OCI-LY3 (cell line): ENCODE measurements at regions not wholly inside any gene's neighbourhood (a gene's known extent, or its start where the extent isn't known, plus 50 kb on each side); places are given as distances from the start of the nearest gene placed in this dataset.

Experiments used
- CTCF ChIP-seq: fragments of 200-600, 300-600 bp; sonication (generic); IDR thresholded peaks from 2 replicates; pipeline ENCODE4 v1.5.1; 2014; ENCODE audit warnings: antibody characterized with exemption, low read length, low read depth
- EZH2phosphoT487 ChIP-seq: fragments of 200-600 bp; shearing (Covaris generic); IDR thresholded peaks from 2 replicates; pipeline ENCODE4 v1.6.1; 2018; ENCODE audit warnings: antibody characterized with exemption, mixed run types, low read depth

- TF ChIP-seq CTCF (no peak), EZH2phosphoT487 (no peak)
Measured at GRCh38 chr4:123613586-123614344, 217.2 kb downstream of the SPRY1 start.
